SW480 (cell line): ENCODE measurements at regions not wholly inside any gene's neighbourhood (a gene's known extent, or its start where the extent isn't known, plus 50 kb on each side); places are given as distances from the start of the nearest gene placed in this dataset.
A peak's percentile ranks its signal among the peaks of the same experiment; 100 is the strongest.
"Not testable (repeated sequence)": the region's sequence is repeated elsewhere in the genome, so short reads cannot be mapped to it uniquely, and the experiment has no call there.

Source experiments
- DNase-seq: peaks from one replicate; pipeline ENCODE4 v3.0.0-alpha.2; 2016; ENCODE audit warnings: low spot score

DNA sequence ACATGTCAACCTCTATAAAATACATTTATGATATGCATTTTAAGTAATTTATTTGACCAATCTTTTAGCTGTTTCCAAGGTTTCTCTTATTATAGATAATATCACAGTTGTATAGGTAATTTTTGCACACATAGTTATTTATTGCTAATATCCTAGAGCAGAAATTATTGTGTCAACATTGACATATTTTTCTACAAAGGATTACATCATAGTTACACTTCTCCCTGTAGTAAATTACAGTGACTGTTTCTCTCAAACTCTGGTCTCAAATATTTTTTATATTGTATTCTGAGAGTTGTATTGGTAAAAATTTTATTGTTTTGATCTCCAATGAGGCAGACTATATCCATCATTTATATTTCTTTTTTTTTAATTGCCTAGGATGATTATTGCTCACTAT, 714.4 kb upstream of the CDH6 start:
- DNase-seq, result no peak

DNA sequence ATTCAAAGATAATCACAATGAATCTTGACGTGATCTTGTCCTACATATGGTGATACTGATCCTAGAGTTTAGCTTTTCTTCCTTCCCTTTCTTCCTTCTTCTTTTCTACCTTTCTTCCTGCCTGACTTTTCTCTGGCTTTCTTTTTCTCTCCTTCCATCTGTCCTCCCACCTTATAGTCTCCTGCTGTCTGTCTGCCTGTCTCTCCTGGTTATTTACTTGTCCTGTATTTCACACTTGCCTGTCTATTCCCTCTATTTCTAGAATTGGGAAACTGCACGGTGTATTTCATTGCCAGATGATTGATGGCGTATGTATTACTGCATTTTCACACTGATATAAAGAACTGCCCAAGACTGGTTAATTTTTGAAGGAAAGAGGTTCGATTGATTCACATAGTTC, 718.1 kb upstream of the CDH6 start:
- no peak for DNase-seq

DNA sequence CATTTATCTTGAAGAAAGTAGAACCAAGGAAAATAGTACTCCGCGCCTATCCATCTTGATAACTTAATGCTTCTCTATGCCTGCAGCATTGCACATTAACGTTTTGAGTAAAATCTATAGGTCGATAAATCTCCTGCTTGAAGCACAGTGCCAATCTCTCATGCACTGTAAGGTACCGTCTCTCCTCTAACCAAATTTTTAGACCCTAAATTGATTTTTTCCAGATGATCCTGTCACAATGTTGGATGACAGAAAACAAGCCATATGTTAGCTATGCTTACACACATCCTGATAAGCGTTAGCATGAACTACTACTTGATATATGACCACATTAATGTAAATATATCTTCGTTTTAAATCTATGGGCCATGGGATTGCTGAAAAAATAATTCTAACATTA, 723.8 kb upstream of the CDH6 start:
- no peak for DNase-seq

DNA sequence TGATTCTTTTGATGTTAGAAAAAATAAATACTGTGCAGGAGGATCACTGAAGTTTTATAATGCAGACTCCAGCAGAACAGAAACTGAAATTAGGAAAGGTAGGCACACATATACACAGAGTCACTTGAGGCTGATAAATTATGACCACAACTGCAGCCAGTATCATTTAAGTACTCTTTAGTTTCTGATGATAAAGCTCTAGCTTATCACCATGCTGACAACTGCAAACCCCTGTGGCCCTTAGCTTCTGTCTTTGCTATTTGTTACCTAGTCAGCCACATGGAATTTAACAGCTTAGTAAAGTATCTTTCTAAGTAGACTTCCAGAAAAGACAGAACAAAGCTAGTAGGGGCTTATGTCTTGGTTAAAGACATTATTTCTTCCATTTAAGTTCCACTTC, 734.8 kb upstream of the CDH6 start:
- DNase-seq, result no peak

DNA sequence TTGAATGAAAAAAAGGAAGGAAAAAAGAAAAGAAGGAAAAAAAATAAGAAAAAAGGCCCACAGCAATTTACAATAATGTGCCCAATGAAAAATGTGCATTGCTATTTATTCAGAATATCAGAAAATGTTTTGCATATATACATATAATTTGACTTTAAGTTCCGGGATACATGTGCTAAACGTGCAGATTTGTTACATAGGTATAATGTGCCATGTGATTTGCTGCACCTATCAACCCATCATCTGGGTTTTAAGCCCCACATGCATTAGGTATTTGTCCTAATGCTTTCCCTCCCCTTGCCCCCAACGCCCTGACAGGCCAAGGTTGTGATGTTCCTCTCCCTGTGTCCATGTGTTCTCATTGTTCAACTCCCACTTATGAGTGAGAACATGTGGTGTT, 738.0 kb upstream of the CDH6 start:
- not testable (repeated sequence) for DNase-seq

DNA sequence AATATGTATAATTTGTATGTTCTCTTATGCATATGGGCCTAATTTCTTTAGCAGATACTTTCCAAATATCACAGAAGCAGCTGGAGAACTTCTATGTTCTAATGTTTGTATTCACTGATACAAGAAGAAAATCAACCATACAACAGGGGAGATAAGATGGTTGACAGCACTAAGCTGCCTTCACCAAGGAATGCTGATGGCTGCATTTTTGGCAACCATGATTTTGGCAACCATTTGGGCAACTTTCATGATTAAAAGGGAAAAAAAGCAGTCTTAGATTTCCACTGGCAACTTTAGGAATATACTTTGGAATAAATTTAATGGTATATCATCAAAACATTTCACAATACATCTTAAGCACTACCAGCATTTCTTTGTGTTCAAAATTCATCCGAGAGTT, 740.3 kb upstream of the CDH6 start:
- DNase-seq, result no peak

DNA sequence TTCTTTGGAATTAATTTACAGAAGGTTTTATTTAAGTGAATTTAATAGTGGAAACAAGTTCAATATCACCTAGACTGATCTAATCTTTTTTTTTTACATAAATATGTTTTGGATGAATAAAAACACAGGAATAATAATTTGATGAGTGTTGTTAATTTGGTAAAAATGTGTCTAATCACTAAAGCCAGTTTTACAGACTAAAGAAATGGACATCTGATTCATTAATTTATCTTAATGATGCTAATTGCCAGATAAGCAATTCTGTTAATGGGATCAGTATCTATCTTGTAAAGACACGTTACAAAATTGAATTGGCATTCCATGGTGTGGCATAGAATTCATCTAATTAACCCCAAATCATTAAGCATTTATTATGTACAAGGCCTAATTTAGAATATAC, 743.3 kb upstream of the CDH6 start:
- DNase-seq, result no peak

DNA sequence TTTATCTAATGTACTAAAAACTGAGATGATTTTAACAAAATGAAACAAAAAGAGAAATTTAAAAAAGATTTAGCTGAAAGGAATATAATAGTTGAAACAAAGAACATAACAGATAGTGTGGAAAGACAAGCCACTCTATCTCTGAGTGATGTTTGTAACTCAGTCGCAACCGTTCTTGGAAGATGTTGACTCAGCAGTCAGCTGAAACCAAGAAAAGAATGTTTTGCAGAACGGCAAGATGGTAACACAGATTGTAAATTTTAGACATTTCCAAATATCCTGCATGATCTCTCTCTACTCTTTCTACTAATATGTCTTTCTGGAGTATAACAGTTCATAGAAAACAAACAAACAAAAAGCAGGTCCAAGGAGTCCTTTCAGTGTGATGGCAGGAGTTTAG, 746.1 kb upstream of the CDH6 start:
- DNase-seq, result no peak

DNA sequence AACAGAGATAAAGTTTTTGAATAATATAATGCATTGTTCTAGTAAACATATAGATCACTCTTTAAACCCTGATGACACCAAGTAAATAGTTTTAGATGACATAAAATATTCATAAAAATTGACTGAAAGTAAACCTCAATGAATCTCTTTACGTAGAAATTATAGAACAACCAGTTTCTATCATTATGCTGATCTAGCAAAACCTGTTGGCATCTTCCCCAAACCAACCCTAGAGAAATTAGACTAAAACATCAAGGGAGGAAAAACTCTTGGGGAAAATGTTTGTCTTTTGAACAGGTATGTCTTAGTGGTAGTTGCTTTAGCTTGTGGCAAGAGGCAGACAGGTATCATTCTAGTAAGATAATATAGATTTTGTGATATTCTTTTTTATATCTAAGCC, 747.0 kb upstream of the CDH6 start:
- no peak for DNase-seq

DNA sequence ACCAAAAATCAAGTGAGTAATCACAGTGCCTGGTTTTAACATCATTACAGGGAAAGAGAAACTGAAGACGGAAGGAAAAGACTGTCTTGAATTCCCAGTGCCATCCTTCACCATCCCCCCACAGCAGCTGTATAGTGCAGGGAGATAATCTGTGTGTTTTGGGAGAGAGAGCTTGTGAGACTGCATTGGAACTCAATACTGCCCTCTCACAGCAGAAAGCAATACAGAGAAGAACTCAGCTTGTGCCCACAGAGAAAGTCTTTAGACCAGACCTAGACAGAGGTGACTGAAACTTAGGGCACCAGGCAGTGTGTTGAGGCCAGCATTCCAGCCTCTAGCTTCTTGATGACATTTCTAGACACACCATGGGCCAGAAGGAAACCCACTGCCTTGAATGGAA, 754.7 kb upstream of the CDH6 start:
- no peak for DNase-seq

DNA sequence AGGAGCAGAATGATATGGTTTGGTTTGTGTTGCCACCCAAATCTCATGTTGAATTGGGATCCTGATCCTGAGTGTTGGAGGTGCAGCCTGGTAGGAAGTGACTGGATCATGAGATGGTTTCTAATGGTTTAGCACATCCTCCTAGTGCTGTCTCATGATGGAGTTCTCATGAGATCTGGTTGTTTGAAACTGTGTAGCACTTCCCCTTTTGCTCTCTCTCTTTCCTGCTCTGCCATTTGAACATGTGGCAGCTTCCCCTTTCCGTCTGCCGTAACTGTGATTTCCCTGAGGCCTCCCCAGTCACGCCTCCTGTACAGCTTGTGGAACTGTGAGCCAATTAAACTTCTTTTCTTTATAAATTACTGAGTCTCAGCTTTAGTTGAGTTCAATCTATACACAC, 756.8 kb upstream of the CDH6 start:
- DNase-seq, result no peak

DNA sequence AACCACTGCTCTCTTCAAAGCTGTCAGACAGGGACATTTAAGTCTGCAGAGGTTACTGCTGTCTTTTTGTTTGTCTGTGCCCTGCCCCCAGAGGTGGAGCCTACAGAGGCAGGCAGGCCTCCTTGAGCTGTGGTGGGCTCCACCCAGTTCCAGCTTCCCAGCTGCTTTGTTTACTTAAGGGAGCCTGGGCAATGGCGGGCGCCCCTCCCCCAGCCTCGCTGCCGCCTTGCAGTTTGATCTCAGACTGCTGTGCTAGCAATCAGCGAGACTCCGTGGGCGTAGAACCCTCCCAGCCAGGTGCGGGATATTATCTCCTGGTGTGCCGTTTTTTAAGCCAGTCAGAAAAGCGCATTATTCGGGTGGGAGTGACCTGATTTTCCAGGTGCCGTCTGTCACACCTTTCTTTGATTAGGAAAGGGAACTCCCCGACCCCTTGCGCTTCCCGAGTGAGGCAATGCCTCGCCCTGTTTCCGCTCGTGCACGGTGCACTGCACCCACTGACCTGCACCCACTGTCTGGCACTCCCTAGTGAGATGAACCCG, 764.5 kb upstream of the CDH6 start:
- peak; percentile 65 for DNase-seq

DNA sequence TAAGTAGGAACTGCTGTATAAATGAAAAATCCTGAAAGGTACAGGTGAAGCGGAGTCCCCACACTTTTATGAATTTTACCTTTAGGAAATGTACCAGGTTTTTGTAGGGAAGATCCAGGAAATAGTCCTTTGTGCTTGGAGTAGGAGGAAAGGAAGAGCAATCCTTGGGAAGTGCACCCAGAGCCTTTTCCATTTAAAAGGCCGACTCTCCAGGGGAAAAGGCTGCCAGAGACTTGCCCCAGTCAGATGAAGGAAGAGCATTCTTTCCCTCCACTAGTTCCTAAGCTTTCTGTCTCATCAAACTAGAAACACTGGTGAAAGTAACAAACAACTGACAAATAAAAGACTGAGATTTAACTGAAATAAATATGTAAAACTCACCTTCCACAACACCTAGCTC, 779.4 kb upstream of the CDH6 start:
- DNase-seq, result no peak

DNA sequence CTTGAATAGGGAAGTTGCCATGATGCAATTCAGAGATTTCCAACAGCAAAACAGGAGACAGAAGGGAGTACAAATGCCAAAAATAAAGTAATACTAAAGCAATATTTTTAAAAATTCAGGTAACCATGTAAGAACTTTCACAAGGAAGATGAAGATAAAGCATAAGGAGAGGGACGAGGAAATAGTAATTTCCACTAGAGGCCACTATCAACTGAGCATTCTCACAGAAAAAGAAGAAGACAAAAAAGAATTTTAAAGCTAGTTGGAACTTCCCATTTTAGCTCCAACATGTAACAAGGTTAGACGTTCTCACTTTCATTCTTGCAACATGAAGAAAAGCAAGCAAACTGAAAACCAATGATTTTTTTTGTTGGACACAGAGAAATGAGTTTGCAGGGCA, 779.9 kb upstream of the CDH6 start:
- DNase-seq, result no peak

DNA sequence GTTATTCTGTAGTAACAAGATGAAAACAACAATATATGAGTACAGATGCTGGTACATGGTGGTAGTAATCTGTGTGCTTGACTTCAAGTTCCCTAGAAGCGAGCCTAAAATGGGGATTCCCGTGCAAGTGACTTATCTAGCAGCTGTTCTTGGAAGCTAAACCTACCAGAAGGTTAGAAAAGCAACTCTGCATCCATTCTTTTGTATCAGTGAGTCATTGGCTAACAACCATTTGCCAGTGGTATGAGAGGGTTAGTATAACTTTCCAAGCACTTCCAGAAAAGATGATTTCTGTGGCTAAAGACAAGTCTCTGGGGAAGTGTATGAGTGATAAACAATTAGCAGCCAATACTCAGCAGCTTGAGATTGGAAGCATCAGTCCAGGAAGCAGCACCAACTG, 787.7 kb upstream of the CDH6 start:
- DNase-seq, result no peak

DNA sequence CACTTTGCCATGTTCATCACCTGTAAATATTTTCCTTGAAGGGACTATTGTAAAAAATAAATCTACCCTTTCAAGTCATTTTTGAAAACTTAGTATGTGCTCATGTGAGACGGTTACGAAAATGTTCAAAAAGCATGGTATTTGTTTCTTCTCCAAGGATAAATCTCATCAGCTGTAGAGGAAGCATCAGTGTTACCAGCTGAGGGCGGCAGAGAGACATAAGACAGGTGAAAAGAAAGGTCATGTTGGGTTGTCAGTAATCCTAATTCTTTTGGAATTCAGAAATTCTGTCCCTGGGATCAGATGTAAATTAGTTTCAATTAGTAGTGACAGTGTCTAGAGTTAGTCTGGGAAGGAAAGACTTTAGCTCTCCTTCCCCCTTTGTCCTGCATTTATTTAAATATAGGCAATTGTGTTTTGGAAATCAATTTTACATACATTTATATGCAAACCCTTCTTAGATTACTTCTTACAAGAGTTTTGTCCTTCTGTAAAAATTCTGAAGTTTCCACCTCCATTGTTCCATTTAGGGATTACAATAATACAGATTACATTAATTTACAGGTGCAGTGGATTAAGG, 791.9 kb upstream of the CDH6 start:
- DNase-seq, result peak; percentile 46

DNA sequence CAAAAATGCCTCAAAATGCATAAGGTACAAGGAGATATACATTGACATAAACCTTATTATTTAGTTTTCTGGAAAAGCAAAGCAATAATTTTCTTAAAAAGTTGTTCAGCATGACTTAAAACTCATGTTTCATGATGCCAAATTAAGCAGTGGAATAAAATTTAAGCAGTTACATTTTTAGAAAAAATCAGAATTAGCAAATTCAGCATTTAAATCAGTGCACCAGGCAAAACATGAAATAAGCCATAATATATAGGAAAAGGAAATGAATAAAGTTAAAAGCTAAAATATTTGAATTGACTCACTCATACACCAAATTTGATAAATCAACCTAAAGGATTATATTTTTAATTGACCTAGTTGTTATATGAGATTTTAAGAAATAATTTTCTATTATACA, 795.1 kb upstream of the CDH6 start:
- DNase-seq, result no peak

DNA sequence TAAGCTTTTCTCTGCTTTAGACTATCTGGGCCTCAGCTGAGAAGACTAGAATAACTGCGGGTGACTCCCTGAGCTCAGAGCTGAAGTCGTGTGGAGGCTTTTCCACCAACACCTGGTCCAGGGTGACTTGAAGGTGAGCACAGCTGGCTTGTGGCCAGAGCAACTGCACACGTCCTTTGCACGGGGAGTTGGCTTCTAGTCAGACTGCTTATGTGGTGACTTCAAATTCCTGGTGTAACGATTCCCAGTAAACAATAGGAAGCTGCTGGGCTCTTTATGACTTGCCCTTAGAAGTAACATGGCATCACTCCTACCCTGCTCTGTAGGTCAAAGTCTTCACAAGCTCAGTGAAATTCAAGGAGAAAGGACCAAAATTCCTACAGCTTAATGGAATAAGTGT, 800.6 kb upstream of the CDH6 start:
- peak; percentile 55 for DNase-seq

DNA sequence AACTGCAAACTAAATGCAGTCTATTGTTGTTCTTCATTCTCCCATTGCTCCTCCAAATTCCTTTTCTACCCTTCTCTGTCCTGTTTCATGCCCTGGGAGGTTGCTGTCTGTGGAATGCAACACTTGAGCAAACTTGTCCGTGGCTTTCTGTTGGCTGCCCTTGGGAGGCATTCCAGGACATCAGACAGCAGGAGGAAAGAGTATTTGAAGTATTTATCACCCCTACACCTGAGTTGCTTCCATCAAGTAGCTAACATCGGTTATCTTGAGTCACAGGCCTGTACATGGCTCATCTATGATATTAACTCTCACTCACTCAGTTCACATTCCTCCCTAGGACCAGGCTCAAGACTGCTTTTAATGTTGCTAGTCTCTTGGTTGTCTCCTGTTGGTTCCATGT, 803.4 kb upstream of the CDH6 start:
- DNase-seq, result no peak

DNA sequence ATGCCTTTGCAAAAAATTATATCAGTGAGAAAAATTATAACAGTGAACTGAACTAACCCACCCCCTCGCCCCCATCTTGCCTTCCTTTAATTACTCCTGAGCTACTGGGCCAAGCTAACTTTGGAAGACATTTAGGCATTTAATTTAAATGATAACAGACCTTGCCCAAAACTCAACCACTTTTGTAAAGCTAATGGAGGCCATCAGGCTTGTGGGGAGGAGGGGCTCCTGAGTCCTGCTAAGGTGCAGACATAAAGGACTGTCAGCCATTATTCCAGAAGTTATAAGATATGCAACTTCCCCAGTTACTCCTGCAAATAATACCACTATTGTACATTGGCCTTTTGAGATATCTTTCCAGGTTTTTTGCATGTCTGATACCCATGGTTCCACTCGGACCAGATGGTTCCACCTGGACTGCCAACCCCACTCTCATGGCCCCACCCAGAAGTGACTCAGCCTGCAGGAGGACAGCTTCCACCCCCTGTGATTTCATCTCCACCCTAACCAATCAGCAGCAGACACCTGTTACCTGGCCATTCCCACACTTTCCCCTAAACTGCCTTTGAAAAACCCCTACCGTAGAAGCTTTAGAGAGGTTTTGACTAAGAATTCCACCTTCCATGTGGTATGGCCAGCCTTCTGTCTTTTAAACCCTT, 805.4 kb upstream of the CDH6 start:
- peak; percentile 16 for DNase-seq

DNA sequence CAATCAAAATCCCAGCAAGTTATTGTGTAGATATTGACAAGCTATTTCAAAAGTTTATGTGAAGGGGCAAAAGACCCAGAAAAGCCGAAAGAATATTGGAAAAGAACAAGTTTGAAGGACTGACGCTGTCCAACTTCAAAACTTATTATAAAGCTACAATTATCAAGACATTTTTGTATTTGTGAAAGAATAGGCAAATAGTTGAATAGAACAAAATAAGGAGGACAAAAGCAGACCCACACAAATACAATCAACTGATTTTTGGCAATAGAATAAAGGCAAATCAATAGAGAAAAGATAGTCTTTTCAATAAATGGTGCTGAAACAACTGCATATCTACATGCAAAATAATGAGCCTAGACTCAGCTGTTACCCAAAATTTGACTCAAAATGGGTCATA, 807.7 kb upstream of the CDH6 start:
- DNase-seq, result no peak

DNA sequence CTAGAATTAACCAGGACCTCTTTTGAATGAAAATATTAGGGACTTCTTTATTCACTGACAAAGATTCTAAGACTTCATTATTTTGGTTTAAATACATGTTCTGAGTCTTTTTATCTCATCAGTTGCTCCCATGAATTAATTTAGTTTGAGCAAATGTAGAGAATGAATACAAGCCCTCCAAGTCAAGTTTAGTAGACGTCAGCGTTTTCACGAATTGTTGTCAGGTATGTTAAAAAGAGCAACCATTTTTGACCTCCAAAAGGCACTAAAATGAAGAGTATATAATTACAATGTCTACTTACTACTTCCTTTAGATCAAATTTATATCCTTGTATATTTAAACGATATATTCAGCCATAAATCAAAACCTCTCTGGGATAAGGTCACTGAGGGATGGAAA, 809.3 kb upstream of the CDH6 start:
- DNase-seq, result no peak

DNA sequence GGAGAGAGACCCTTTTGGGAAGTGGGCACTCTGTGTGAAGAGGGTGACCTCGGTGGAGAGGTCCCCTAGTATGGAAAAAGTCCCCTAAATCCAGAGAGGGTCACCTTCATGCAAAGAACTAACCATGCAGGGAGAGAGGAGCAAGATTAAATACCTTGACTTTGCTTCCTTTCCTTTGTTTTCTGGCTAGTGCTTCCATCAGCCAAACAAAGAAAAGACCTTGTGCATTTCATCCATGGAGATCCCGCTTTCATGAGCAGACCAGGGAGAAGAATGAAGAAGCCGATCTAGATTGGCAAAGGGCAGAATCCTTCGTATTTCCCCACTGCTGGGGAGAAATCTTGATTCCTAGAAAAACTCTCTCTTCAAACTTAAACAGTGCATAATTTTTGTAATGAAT, 813.3 kb upstream of the CDH6 start:
- DNase-seq, result no peak

DNA sequence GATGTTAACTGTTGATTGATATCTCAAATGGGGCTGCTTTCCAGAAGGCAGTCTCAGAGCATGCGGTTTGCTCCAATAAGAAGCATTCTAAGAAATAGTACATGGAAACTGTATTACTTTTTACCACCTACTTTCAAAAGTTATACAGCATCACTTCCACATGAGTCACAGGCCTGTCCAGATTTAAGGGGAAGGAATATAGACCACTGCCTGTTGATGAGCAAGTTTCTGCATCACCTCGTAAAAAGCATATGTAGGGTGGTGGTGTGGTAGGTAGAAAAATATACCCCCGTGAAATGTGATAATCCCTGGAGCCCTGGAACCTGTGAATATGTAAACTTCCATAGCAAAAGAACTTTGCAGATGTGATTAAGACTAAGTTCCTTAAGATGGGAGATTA, 816.6 kb upstream of the CDH6 start:
- DNase-seq, result no peak
